ENCODE measurements at regions not wholly inside any gene's neighbourhood (a gene's known extent, or its start where the extent isn't known, plus 50 kb on each side); places are given as distances from the start of the nearest gene placed in this dataset.

GRCh38 chr2:155215037-155215707, 516.7 kb downstream of the KCNJ3 start:
- ChIA-PET POLR2A (ENCODE audit: partially characterized antibody) (no interaction called here), CTCF (ENCODE audit: partially characterized antibody) (interaction anchor here (0.7 kb wide), 1 partner anchor 814 kb away, joined by 3 read pairs; no protein-coding TSS in a partner anchor)
- Histone ChIP-seq H2BK5ac (ENCODE audit: low read depth, low read length) (no peak overlapping the region), H3K4me2 (ENCODE audit: insufficient read depth in 1 of 2, low read depth in 2 of 2, low read length in 2 of 2) (no peak overlapping the region), H3K79me2 (ENCODE audit: control insufficient read depth in 1 of 2, insufficient read depth in 2 of 2, low read length in 2 of 2) (no peaks in the 10 kb centered on the region), H3K79me1 (ENCODE audit: low read depth, low read length) (no peaks in the 10 kb centered on the region), H3K14ac (ENCODE audit: insufficient read length) (no peak overlapping the region), H3K9me3 (ENCODE audit: insufficient read depth in 2 of 2, low read depth in 1 of 2, low read length in 1 of 2) (no peaks in the 10 kb centered on the region), H3K56ac (replicated peaks; ENCODE audit: insufficient read length, low read depth, low read length) (no peak overlapping the region), H3K9ac (replicated peaks in 1 of 4; ENCODE audit: extremely low read depth in 1 of 4, low read depth in 3 of 4, low read length in 3 of 4) (no peak overlapping the region), H2BK12ac (ENCODE audit: low read depth, low read length) (no peak overlapping the region), H3K27ac (ENCODE audit: low read depth, low read length) (no peak overlapping the region), H3K4me3 (ENCODE audit: extremely low read depth in 1 of 4, insufficient read depth in 2 of 4, low read depth in 3 of 4, low read length in 4 of 4) (no peak overlapping the region), H2BK120ac (replicated peaks; ENCODE audit: low read depth, low read length) (no peak overlapping the region), H4K8ac (ENCODE audit: extremely low read depth, insufficient read depth, low read length) (no peak overlapping the region), H4K20me1 (replicated peaks in 1 of 2; ENCODE audit: control insufficient read depth in 1 of 2, insufficient read depth in 2 of 2, low read length in 2 of 2) (no peaks in the 10 kb centered on the region), H4K5ac (ENCODE audit: insufficient read length, low read depth, low read length) (no peak overlapping the region), H3K4ac (replicated peaks; ENCODE audit: insufficient read length, low read depth, low read length) (no peak overlapping the region), H3K18ac (ENCODE audit: extremely low read depth, low read length) (no peak overlapping the region), H3K23ac (ENCODE audit: insufficient read length) (no peak overlapping the region), H3K36me3 (ENCODE audit: control insufficient read depth in 2 of 4, insufficient read depth in 4 of 4, low read length in 3 of 4) (no peaks in the 10 kb centered on the region), H2AFZ (ENCODE audit: low read length) (peak overlapping the region; percentile 65; the same call in 1 of the 2 replicates), H4K91ac (replicated peaks; ENCODE audit: insufficient read length, low read length) (no peak overlapping the region), H3K4me1 (replicated peaks in 1 of 4; ENCODE audit: control insufficient read depth in 3 of 4, insufficient read depth in 4 of 4, low read length in 3 of 4) (no peaks in the 10 kb centered on the region), H3K23me2 (ENCODE audit: low read depth, low read length) (no peaks in the 10 kb centered on the region), H2AK5ac (ENCODE audit: low read depth, low read length) (no peak overlapping the region), H2BK20ac (ENCODE audit: low read length) (no peak overlapping the region), H3K27me3 (replicated peaks in 1 of 4; ENCODE audit: control insufficient read depth in 3 of 4, extremely low read depth in 1 of 4, insufficient read depth in 3 of 4, low read length in 3 of 4) (peaks cover 0 to 1% (median 0%) of the 10 kb centered on the region in 4 experiments; a peak in 1 of 7 replicates), H2BK15ac (ENCODE audit: low read length) (no peak overlapping the region)
- FAIRE-seq (no peak), DNase-seq (ENCODE audit: low read depth in 1 of 2, low spot score in 2 of 2) (no peak)
- WGBS, 2 experiments (ENCODE audit: extremely low coverage in 1 of 2, insufficient coverage in 1 of 2, insufficient read length in 1 of 2, insufficient replicate concordance in 2 of 2, low coverage in 1 of 2, low lambda C conversion rate in 2 of 2, missing lambda C conversion rate in 1 of 2), result 92% methylated on average over 2 of the region's 2 CpGs; no CpG with 5 or more reads in 1 of the 2 experiments
- no peak for TF ChIP-seq TBP (IDR thresholded peaks at IDR 0.05; ENCODE audit: low read depth, low read length)
- no peak for TF ChIP-seq RFX5 (IDR thresholded peaks at IDR 0.05; ENCODE audit: borderline replicate concordance, low read depth, low read length)
- TF ChIP-seq ATF3 (IDR thresholded peaks at IDR 0.05; ENCODE audit: insufficient read depth, low read depth, low read length), result no peak
- no peak for TF ChIP-seq GABPA (IDR thresholded peaks at IDR 0.05; ENCODE audit: borderline replicate concordance, insufficient read depth, low read length)
- TF ChIP-seq CHD2 (IDR thresholded peaks at IDR 0.05; ENCODE audit: low read length), result no peak
- TF ChIP-seq EP300 (IDR thresholded peaks at IDR 0.05; ENCODE audit: borderline replicate concordance in 1 of 2, low read depth in 2 of 2, low read length in 2 of 2), result no peak
- no peak for TF ChIP-seq TEAD4 (IDR thresholded peaks at IDR 0.05; ENCODE audit: low read depth, low read length)
- no peak for TF ChIP-seq SP2 (IDR thresholded peaks at IDR 0.05; ENCODE audit: low read length)
- TF ChIP-seq JUND (IDR thresholded peaks at IDR 0.05; ENCODE audit: low read length), result no peak
- no peak for TF ChIP-seq BACH1 (IDR thresholded peaks at IDR 0.05; ENCODE audit: low read length)
- no peak for TF ChIP-seq RXRA (IDR thresholded peaks at IDR 0.05; ENCODE audit: insufficient read depth, low read depth, low read length)
- no peak for TF ChIP-seq EZH2 (IDR thresholded peaks at IDR 0.05; ENCODE audit: low read depth, low read length, severe bottlenecking)

Data from H1 (cell line).